ENCODE measurements at regions not wholly inside any gene's neighbourhood (a gene's known extent, or its start where the extent isn't known, plus 50 kb on each side); places are given as distances from the start of the nearest gene placed in this dataset.

GRCh38 chr1:47515164-47515789 is 77.4 kb downstream of the FOXD2 start:
- no peak for DNase-seq (ENCODE audit: extremely low read depth, low read depth)

GRCh38 chr1:47517946-47518345 is 80.1 kb downstream of the FOXD2 start:
- no peak for DNase-seq (ENCODE audit: extremely low read depth, low read depth)
- TF ChIP-seq CTCF (IDR thresholded peaks at IDR 0.05; ENCODE audit: low read depth, low read length), result no peak

More at GRCh38 chr1:47515164-47515789, 77.4 kb downstream of the FOXD2 start:
- TF ChIP-seq CTCF (IDR thresholded peaks at IDR 0.05; ENCODE audit: low read depth, low read length), result no peak

- no peak for DNase-seq (ENCODE audit: extremely low read depth, low read depth)
- no peak for TF ChIP-seq CTCF (IDR thresholded peaks at IDR 0.05; ENCODE audit: low read depth, low read length)
Measured at GRCh38 chr1:47519491-47519890, 81.6 kb downstream of the FOXD2 start.

DNA sequence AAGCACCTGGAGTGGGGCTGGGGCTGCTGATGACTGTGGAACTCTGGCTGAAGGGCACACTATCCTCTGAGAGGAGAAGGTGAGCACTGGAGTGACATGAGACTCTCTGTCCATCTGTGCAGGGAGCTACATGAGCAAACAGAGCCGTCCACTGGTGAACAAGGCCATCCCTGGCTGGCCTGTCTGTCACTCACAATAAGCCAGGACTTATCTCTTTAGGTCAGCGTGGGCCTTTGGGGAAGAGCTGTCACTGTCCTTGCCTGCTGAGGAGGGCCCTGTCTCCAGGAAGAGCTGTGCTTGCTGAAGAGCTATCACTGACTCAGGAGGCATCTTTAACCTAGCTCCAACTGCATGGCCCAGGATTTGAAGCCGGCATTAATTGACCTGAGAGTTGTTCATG is 82.1 kb downstream of the FOXD2 start:
- no peak for TF ChIP-seq CTCF (IDR thresholded peaks at IDR 0.05; ENCODE audit: low read depth, low read length)
- DNase-seq (ENCODE audit: extremely low read depth, low read depth), result no peak

DNA sequence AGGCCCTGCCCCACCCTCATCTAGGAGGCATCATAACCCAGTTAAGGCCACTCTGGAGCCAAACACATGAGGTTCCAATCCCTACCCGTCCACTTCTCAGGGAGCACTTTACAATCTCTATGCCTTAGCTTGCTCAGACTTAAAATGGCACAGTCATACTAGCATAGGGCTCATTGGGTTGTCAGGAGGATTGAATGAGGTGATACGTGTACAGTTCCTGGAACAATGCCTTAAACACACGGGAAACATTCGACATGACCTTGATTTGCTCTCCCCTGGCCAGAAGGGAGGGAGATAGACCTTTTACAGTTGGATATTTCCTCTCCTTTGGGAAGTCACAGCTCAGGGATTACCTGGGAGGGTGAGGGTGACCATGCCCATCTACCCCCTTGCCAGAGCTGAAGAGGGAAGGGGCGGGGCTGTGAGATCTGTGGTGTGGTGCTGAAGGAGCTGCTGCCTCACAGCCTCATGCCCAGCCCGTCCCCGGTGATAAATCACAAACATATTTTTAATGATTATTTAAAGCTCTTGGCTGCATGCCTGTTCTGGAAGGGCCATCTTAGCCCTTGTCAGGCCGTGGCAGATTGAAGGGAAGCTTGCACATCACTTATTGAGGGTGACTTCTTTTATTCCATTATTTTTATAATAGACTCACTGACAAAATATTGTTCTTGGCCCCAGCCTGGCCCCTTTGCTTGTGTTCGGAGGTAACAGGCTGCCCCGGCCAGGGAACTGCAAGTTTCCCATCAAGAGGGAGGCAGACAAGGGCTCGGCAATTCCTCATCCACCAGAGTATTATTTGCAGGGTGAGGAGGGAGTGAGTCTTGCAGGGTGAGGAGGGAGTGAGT is 83.4 kb downstream of the FOXD2 start:
- TF ChIP-seq CTCF (IDR thresholded peaks at IDR 0.05; ENCODE audit: low read depth, low read length), result no peak
- no peak for DNase-seq (ENCODE audit: extremely low read depth, low read depth)

GRCh38 chr1:47522935-47523834 is 85.3 kb downstream of the FOXD2 start:
- TF ChIP-seq CTCF (IDR thresholded peaks at IDR 0.05; ENCODE audit: low read depth, low read length), result no peak
- DNase-seq (ENCODE audit: extremely low read depth, low read depth), result no peak

Data from AG09319 (cell line).